MCF 10A (cell line): ENCODE measurements at regions not wholly inside any gene's neighbourhood (a gene's known extent, or its start where the extent isn't known, plus 50 kb on each side); places are given as distances from the start of the nearest gene placed in this dataset.

ENCODE experiments used
- BruUV-seq: library from RNA; stranded (reverse); fragments of 400-500 nt; replicated peaks from 2 replicates; lab custom pipeline; 2021; lab: Mats Ljungman, UMichigan
- CTCF ChIA-PET: fragments of 300-600 bp; sonication (Branson Sonifier 250); formaldehyde crosslinking; extraction: SDS; loops from one replicate; lab custom pipeline; 2021; ENCODE audit warnings: antibody characterized with exemption, inconsistent platforms; lab: Yijun Ruan, JAX
- POLR2A ChIA-PET: fragments of 300-600, 350-650 bp; sonication (Branson Sonifier 250); formaldehyde crosslinking; extraction: SDS; loops from one replicate; lab custom pipeline; 2020; ENCODE audit warnings: antibody characterized with exemption, inconsistent platforms; lab: Yijun Ruan, JAX
- DNase-seq: peaks from one replicate; pipeline ENCODE4 v3.0.0-alpha.2; 2018; ENCODE audit not compliant: unreplicated experiment
- H3K27ac Mint-ChIP-seq: one replicate; pipeline ENCODE4 v1.8.0; 2022; ENCODE audit warnings: mild to moderate bottlenecking, low read depth, mixed read lengths; ENCODE audit not compliant: unreplicated experiment
- H3K27me3 Mint-ChIP-seq: one replicate; pipeline ENCODE4 v1.8.0; 2022; ENCODE audit warnings: mixed read lengths; ENCODE audit not compliant: insufficient read depth, unreplicated experiment
- H3K36me3 Mint-ChIP-seq: one replicate; pipeline ENCODE4 v1.8.0; 2022; ENCODE audit warnings: mild to moderate bottlenecking, moderate library complexity, mixed read lengths; ENCODE audit not compliant: insufficient read depth, unreplicated experiment
- H3K4me1 Mint-ChIP-seq: one replicate; pipeline ENCODE4 v1.8.0; 2022; ENCODE audit warnings: mixed read lengths; ENCODE audit not compliant: insufficient read depth, unreplicated experiment
- H3K4me3 Mint-ChIP-seq: one replicate; pipeline ENCODE4 v1.8.0; 2022; ENCODE audit warnings: mild to moderate bottlenecking, moderate library complexity, mixed read lengths; ENCODE audit not compliant: unreplicated experiment
- H3K9me3 Mint-ChIP-seq: one replicate; pipeline ENCODE4 v1.8.0; 2022; ENCODE audit warnings: mixed read lengths; ENCODE audit not compliant: unreplicated experiment
- CTCF ChIP-seq: fragments of 200-600 bp; IDR thresholded peaks from one replicate; pipeline ENCODE4 v1.8.0; 2022; ENCODE audit warnings: antibody characterized with exemption, mild to moderate bottlenecking; ENCODE audit not compliant: unreplicated experiment
- intact Hi-C: fragments of 100-400 bp; cut with micrococcal nuclease; formaldehyde crosslinking; loops from 2 replicates; pipeline ENCODE4 v1.14.1; 2022

GRCh38 chr11:116262370-116262769, 510.4 kb downstream of the BUD13 start:
- ChIA-PET CTCF (interaction anchor here (0.6 to 1.0 kb wide), 2 partner anchors 17 to 131 kb away, joined by 3 to 7 read pairs; no protein-coding TSS in a partner anchor), POLR2A (no interaction called here)
- H3K4me1 Mint-ChIP-seq: no peaks in the 10 kb centered on the region
- H3K9me3 Mint-ChIP-seq: peaks cover 34% of the 10 kb centered on the region
- H3K4me3 Mint-ChIP-seq: no peak overlapping the region
- intact Hi-C loops: no loop called here
- peaks cover 5% of the 10 kb centered on the region for H3K36me3 Mint-ChIP-seq
- TF ChIP-seq CTCF: no peak
- BruUV-seq: no TSS peak
- no peak overlapping the region for H3K27ac Mint-ChIP-seq
- no peak for DNase-seq
- no peaks in the 10 kb centered on the region for H3K27me3 Mint-ChIP-seq

- no peaks in the 10 kb centered on the region for H3K4me1 Mint-ChIP-seq
- no peak for DNase-seq
- no peak overlapping the region for H3K4me3 Mint-ChIP-seq
- no peak for TF ChIP-seq CTCF
- H3K27me3 Mint-ChIP-seq: no peaks in the 10 kb centered on the region
- ChIA-PET POLR2A (no interaction called here), CTCF (interaction anchor here (0.7 to 1.0 kb wide), 2 partner anchors 16 to 1189 kb away, joined by 3 read pairs; no protein-coding TSS in a partner anchor)
- intact Hi-C loops: no loop called here
- H3K9me3 Mint-ChIP-seq: peaks cover 34% of the 10 kb centered on the region
- no peak overlapping the region for H3K27ac Mint-ChIP-seq
- BruUV-seq: no TSS peak
- H3K36me3 Mint-ChIP-seq: peaks cover 5% of the 10 kb centered on the region
Measured at GRCh38 chr11:116261606-116262005, 511.2 kb downstream of the BUD13 start.

GRCh38 chr11:116258821-116259220, 514.0 kb downstream of the BUD13 start:
- H3K9me3 Mint-ChIP-seq: peaks cover 30% of the 10 kb centered on the region
- H3K4me3 Mint-ChIP-seq: no peak overlapping the region
- intact Hi-C loops: no loop called here
- H3K4me1 Mint-ChIP-seq: no peaks in the 10 kb centered on the region
- no peaks in the 10 kb centered on the region for H3K27me3 Mint-ChIP-seq
- H3K36me3 Mint-ChIP-seq: no peaks in the 10 kb centered on the region
- no peak overlapping the region for H3K27ac Mint-ChIP-seq
- POLR2A ChIA-PET: no interaction called here
- DNase-seq: no peak
- CTCF ChIA-PET: interaction anchor here (0.7 to 1.0 kb wide), 2 partner anchors 35 to 1484 kb away, joined by 3 read pairs; no protein-coding TSS in a partner anchor
- no TSS peak for BruUV-seq
- TF ChIP-seq CTCF: no peak

- no peak for DNase-seq
- ChIA-PET POLR2A (no interaction called here), CTCF (interaction anchor here (0.5 to 1.0 kb wide), 2 partner anchors 34 to 561 kb away, joined by 3 read pairs; no protein-coding TSS in a partner anchor)
- Mint-ChIP-seq H3K4me3 (no peak overlapping the region), H3K36me3 (no peaks in the 10 kb centered on the region), H3K9me3 (peaks cover 25% of the 10 kb centered on the region), H3K4me1 (no peaks in the 10 kb centered on the region), H3K27me3 (no peaks in the 10 kb centered on the region), H3K27ac (no peak overlapping the region)
- intact Hi-C loops: no loop called here
- BruUV-seq: no TSS peak
- no peak for TF ChIP-seq CTCF
Measured at GRCh38 chr11:116257883-116258282, 514.9 kb downstream of the BUD13 start.
